ENCODE measurements at regions not wholly inside any gene's neighbourhood (a gene's known extent, or its start where the extent isn't known, plus 50 kb on each side); places are given as distances from the start of the nearest gene placed in this dataset.

GRCh38 chr7:81590131-81590530 lies 179.7 kb downstream of the HGF start:
- Histone ChIP-seq H3K4me3 (no peak overlapping the region), H3K27me3 (no peaks in the 10 kb centered on the region), H3K27ac (replicated peaks in 1 of 4) (no peak overlapping the region), H3K36me3 (no peaks in the 10 kb centered on the region), H3K4me1 (no peaks in the 10 kb centered on the region), H3K9me3 (no peaks in the 10 kb centered on the region)
- intact Hi-C loops (cut with DNase I) = no loop called here
- TF ChIP-seq CTCF (IDR thresholded peaks at IDR 0.05) (no peak), POLR2A (IDR thresholded peaks at IDR 0.05; ENCODE audit: low read depth) (no peak), POLR2AphosphoS5 (IDR thresholded peaks at IDR 0.05) (no peak), EP300 (IDR thresholded peaks at IDR 0.05) (no peak)
- WGBS = 64% methylated on average over 5 of the region's 5 CpGs
- no peak for DNase-seq (ENCODE audit: extremely low spot score)

- no peak overlapping the region for H3K4me3 ChIP-seq
- no peaks in the 10 kb centered on the region for H3K9me3 ChIP-seq
- intact Hi-C loops (cut with DNase I) = no loop called here
- H3K4me1 ChIP-seq = no peaks in the 10 kb centered on the region
- H3K27me3 ChIP-seq = no peaks in the 10 kb centered on the region
- H3K27ac ChIP-seq (replicated peaks in 1 of 4) = no peak overlapping the region
- DNase-seq (ENCODE audit: extremely low spot score) = no peak
- no peak for TF ChIP-seq EP300 (IDR thresholded peaks at IDR 0.05)
- no peak for TF ChIP-seq CTCF (IDR thresholded peaks at IDR 0.05)
- no peak for TF ChIP-seq POLR2AphosphoS5 (IDR thresholded peaks at IDR 0.05)
- TF ChIP-seq POLR2A (IDR thresholded peaks at IDR 0.05; ENCODE audit: low read depth) = no peak
- H3K36me3 ChIP-seq = no peaks in the 10 kb centered on the region
- WGBS = 82% methylated on average over 4 of the region's 4 CpGs
Observed at GRCh38 chr7:81584667-81585066, 185.2 kb downstream of the HGF start.

- intact Hi-C loops (cut with DNase I) = no loop called here
Observed at GRCh38 chr7:81583882-81584533, 185.8 kb downstream of the HGF start.

GRCh38 chr7:81583090-81583489 lies 186.8 kb downstream of the HGF start:
- WGBS = 65% methylated on average over 1 of the region's 1 CpG
- Histone ChIP-seq H3K9me3 (no peaks in the 10 kb centered on the region), H3K4me1 (no peaks in the 10 kb centered on the region), H3K27ac (replicated peaks in 1 of 4) (no peak overlapping the region), H3K36me3 (no peaks in the 10 kb centered on the region), H3K4me3 (no peak overlapping the region), H3K27me3 (no peaks in the 10 kb centered on the region)
- intact Hi-C loops (cut with DNase I) = no loop called here
- DNase-seq (ENCODE audit: extremely low spot score) = no peak
- no peak for TF ChIP-seq POLR2A (IDR thresholded peaks at IDR 0.05; ENCODE audit: low read depth)
- TF ChIP-seq EP300 (IDR thresholded peaks at IDR 0.05) = no peak
- TF ChIP-seq POLR2AphosphoS5 (IDR thresholded peaks at IDR 0.05) = no peak
- TF ChIP-seq CTCF (IDR thresholded peaks at IDR 0.05) = no peak

More at GRCh38 chr7:81583882-81584533, 185.8 kb downstream of the HGF start:
- TF ChIP-seq EP300 (IDR thresholded peaks at IDR 0.05) (no peak), POLR2AphosphoS5 (IDR thresholded peaks at IDR 0.05) (no peak), CTCF (IDR thresholded peaks at IDR 0.05) (no peak), POLR2A (IDR thresholded peaks at IDR 0.05; ENCODE audit: low read depth) (no peak)
- Histone ChIP-seq H3K27me3 (no peaks in the 10 kb centered on the region), H3K4me3 (no peak overlapping the region), H3K27ac (replicated peaks in 1 of 4) (no peak overlapping the region), H3K9me3 (no peaks in the 10 kb centered on the region), H3K36me3 (no peaks in the 10 kb centered on the region), H3K4me1 (no peaks in the 10 kb centered on the region)
- no peak for DNase-seq (ENCODE audit: extremely low spot score)
- 82% methylated on average over 2 of the region's 2 CpGs for WGBS

All from esophagus muscularis mucosa (tissue), 4 donors.